H1 (cell line): ENCODE measurements at regions not wholly inside any gene's neighbourhood (a gene's known extent, or its start where the extent isn't known, plus 50 kb on each side); places are given as distances from the start of the nearest gene placed in this dataset.

Experiments
- EGR1 ChIP-seq: IDR thresholded peaks from 2 replicates; pipeline ENCODE4 v1.6.1; 2011; ENCODE audit warnings: low read depth, low read length, borderline replicate concordance
- KDM1A ChIP-seq: fragments of 200-600, 300-600 bp; sonication (generic); IDR thresholded peaks from 2 replicates; pipeline ENCODE4 v1.7.1; 2016; ENCODE audit warnings: mild to moderate bottlenecking, low read length, borderline replicate concordance
- TF ChIP-seq, protein P1 (sequence below): fragments of 300-600 bp; sonication (generic); IDR thresholded peaks from 2 replicates; pipeline ENCODE4 v1.7.1; 2012; ENCODE audit warnings: low read length, moderate library complexity, mild to moderate bottlenecking, inconsistent platforms; ENCODE audit not compliant: insufficient replicate concordance
- TF ChIP-seq, protein P2 (sequence below): IDR thresholded peaks from 2 replicates; pipeline ENCODE4 v1.6.1; 2011; ENCODE audit warnings: low read depth, mild to moderate bottlenecking, low read length; ENCODE audit not compliant: insufficient read depth

DNA sequence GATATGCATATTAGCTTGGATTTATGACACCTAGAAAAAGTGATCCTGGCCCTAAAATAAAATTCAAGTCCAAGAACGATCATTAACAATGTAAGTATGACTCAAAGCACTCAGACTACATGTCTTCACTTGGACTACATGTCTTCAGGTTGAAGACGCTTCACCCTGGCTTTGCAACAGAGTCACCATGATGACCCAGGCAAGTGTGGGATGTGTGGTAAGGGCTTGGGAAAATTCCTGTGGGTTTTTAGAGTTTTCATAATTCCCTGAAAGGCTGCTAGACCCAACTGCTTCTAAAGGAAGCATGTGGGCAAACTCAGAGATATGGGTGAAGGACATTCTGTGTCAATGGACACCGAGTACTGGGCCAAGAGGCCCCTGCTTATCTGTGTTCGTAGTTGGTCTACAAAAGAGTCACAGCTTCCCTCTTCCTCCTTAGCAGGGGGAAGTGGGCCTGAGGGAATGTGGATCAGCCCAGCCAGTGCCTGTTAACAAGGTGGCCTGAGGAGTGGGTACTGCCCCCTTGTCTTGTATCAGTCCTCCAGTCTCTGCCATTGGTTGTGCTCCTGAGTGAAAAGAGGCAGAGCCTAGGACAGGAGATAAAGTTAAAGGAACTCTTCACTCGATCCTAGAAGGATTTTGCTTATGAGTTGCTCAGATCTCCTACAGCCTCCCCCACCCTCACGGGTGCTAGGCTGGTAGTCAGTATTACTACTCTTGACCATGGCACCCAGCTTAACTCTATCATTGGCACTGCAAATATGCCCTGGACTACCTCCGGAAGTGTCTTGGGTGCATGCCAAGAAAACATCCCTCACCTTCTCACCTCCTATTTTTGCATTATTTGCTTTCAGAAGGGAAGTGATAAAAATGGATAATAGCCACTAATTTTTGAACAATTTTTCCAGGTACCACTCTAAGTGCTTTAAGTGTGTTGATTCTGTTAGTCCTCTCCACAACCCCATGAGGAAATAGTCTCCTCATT is 406.3 kb downstream of the COG6 start (continued):
- TF ChIP-seq, protein P1, sequence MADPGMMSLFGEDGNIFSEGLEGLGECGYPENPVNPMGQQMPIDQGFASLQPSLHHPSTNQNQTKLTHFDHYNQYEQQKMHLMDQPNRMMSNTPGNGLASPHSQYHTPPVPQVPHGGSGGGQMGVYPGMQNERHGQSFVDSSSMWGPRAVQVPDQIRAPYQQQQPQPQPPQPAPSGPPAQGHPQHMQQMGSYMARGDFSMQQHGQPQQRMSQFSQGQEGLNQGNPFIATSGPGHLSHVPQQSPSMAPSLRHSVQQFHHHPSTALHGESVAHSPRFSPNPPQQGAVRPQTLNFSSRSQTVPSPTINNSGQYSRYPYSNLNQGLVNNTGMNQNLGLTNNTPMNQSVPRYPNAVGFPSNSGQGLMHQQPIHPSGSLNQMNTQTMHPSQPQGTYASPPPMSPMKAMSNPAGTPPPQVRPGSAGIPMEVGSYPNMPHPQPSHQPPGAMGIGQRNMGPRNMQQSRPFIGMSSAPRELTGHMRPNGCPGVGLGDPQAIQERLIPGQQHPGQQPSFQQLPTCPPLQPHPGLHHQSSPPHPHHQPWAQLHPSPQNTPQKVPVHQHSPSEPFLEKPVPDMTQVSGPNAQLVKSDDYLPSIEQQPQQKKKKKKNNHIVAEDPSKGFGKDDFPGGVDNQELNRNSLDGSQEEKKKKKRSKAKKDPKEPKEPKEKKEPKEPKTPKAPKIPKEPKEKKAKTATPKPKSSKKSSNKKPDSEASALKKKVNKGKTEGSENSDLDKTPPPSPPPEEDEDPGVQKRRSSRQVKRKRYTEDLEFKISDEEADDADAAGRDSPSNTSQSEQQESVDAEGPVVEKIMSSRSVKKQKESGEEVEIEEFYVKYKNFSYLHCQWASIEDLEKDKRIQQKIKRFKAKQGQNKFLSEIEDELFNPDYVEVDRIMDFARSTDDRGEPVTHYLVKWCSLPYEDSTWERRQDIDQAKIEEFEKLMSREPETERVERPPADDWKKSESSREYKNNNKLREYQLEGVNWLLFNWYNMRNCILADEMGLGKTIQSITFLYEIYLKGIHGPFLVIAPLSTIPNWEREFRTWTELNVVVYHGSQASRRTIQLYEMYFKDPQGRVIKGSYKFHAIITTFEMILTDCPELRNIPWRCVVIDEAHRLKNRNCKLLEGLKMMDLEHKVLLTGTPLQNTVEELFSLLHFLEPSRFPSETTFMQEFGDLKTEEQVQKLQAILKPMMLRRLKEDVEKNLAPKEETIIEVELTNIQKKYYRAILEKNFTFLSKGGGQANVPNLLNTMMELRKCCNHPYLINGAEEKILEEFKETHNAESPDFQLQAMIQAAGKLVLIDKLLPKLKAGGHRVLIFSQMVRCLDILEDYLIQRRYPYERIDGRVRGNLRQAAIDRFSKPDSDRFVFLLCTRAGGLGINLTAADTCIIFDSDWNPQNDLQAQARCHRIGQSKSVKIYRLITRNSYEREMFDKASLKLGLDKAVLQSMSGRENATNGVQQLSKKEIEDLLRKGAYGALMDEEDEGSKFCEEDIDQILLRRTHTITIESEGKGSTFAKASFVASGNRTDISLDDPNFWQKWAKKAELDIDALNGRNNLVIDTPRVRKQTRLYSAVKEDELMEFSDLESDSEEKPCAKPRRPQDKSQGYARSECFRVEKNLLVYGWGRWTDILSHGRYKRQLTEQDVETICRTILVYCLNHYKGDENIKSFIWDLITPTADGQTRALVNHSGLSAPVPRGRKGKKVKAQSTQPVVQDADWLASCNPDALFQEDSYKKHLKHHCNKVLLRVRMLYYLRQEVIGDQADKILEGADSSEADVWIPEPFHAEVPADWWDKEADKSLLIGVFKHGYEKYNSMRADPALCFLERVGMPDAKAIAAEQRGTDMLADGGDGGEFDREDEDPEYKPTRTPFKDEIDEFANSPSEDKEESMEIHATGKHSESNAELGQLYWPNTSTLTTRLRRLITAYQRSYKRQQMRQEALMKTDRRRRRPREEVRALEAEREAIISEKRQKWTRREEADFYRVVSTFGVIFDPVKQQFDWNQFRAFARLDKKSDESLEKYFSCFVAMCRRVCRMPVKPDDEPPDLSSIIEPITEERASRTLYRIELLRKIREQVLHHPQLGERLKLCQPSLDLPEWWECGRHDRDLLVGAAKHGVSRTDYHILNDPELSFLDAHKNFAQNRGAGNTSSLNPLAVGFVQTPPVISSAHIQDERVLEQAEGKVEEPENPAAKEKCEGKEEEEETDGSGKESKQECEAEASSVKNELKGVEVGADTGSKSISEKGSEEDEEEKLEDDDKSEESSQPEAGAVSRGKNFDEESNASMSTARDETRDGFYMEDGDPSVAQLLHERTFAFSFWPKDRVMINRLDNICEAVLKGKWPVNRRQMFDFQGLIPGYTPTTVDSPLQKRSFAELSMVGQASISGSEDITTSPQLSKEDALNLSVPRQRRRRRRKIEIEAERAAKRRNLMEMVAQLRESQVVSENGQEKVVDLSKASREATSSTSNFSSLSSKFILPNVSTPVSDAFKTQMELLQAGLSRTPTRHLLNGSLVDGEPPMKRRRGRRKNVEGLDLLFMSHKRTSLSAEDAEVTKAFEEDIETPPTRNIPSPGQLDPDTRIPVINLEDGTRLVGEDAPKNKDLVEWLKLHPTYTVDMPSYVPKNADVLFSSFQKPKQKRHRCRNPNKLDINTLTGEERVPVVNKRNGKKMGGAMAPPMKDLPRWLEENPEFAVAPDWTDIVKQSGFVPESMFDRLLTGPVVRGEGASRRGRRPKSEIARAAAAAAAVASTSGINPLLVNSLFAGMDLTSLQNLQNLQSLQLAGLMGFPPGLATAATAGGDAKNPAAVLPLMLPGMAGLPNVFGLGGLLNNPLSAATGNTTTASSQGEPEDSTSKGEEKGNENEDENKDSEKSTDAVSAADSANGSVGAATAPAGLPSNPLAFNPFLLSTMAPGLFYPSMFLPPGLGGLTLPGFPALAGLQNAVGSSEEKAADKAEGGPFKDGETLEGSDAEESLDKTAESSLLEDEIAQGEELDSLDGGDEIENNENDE: no peak
- TF ChIP-seq EGR1 (no peak), KDM1A (no peak)
- TF ChIP-seq, protein P2, sequence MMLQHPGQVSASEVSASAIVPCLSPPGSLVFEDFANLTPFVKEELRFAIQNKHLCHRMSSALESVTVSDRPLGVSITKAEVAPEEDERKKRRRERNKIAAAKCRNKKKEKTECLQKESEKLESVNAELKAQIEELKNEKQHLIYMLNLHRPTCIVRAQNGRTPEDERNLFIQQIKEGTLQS: no peak
